ENCODE measurements at regions not wholly inside any gene's neighbourhood (a gene's known extent, or its start where the extent isn't known, plus 50 kb on each side); places are given as distances from the start of the nearest gene placed in this dataset.
A peak's percentile ranks its signal among the peaks of the same experiment; 100 is the strongest.
"Not testable (repeated sequence)": the region's sequence is repeated elsewhere in the genome, so short reads cannot be mapped to it uniquely, and the experiment has no call there.

GRCh38 chr4:27075603-27076002 is 215.0 kb downstream of the STIM2 start:
- DNase-seq, result not testable (repeated sequence)

- no peak for DNase-seq
Observed at GRCh38 chr4:27078934-27079455, 218.4 kb downstream of the STIM2 start.

GRCh38 chr4:27081675-27082586 is 221.3 kb downstream of the STIM2 start:
- DNase-seq, result no peak

- peak; percentile 17 for DNase-seq
Observed at GRCh38 chr4:27082776-27083175, 222.1 kb downstream of the STIM2 start.

GRCh38 chr4:27084685-27085361 is 224.2 kb downstream of the STIM2 start:
- DNase-seq, result peak; percentile 69

- DNase-seq, result no peak
Observed at GRCh38 chr4:27085396-27085795, 224.8 kb downstream of the STIM2 start.

GRCh38 chr4:27087306-27088045 is 226.8 kb downstream of the STIM2 start:
- DNase-seq, result no peak

- peak; percentile 43 for DNase-seq
Observed at GRCh38 chr4:27088491-27088890, 227.8 kb downstream of the STIM2 start.

GRCh38 chr4:27089186-27089585 is 228.5 kb downstream of the STIM2 start:
- DNase-seq, result no peak

GRCh38 chr4:27090406-27090805 is 229.8 kb downstream of the STIM2 start:
- no peak for DNase-seq

- no peak for DNase-seq
Observed at GRCh38 chr4:27094224-27094623, 233.6 kb downstream of the STIM2 start.

- no peak for DNase-seq
Observed at GRCh38 chr4:27094783-27095182, 234.1 kb downstream of the STIM2 start.

- DNase-seq, result peak; percentile 29
Observed at GRCh38 chr4:27096142-27096824, 235.6 kb downstream of the STIM2 start.

- DNase-seq, result no peak
Observed at GRCh38 chr4:27098034-27098433, 237.4 kb downstream of the STIM2 start.

- no peak for DNase-seq
Observed at GRCh38 chr4:27100713-27101112, 240.1 kb downstream of the STIM2 start.

- no peak for DNase-seq
Observed at GRCh38 chr4:27101126-27101525, 240.5 kb downstream of the STIM2 start.

GRCh38 chr4:27101561-27101960 is 240.9 kb downstream of the STIM2 start:
- no peak for DNase-seq

- DNase-seq, result no peak
Observed at GRCh38 chr4:27111627-27112026, 251.0 kb downstream of the STIM2 start.

- no peak for DNase-seq
Observed at GRCh38 chr4:27112587-27112986, 251.9 kb downstream of the STIM2 start.

- no peak for DNase-seq
Observed at GRCh38 chr4:27115221-27115620, 254.6 kb downstream of the STIM2 start.

- no peak for DNase-seq
Observed at GRCh38 chr4:27117453-27117852, 256.8 kb downstream of the STIM2 start.

- DNase-seq, result no peak
Observed at GRCh38 chr4:27119239-27119638, 258.6 kb downstream of the STIM2 start.

- DNase-seq, result no peak
Observed at GRCh38 chr4:27121830-27122229, 261.2 kb downstream of the STIM2 start.

Data from OCI-M1 (cell line).